ENCODE measurements at regions not wholly inside any gene's neighbourhood (a gene's known extent, or its start where the extent isn't known, plus 50 kb on each side); places are given as distances from the start of the nearest gene placed in this dataset.

DNA sequence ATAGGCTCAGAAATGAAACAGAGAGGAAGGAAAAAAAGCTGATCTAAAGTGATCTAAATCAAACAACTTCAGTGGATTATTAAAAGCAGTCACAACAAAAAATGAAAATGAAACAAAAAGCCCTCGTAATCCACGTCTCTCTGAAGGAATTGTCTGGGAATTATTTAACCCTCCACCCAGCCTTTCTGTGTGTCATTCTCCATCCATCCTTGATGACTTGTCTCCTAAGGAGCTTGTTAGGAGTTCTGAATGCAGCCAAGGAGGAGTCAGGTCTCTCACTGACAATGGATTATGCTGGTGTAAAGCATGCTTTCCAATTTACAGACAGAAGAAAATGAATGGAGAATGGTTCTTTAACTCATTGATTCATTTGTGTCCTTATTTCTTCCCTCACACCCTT lies 359.3 kb upstream of the RUNX1 start:
- Mint-ChIP-seq H3K4me1 (no peaks in the 10 kb centered on the region), H3K36me3 (no peaks in the 10 kb centered on the region), H3K9me3 (no peaks in the 10 kb centered on the region), H3K4me3 (no peak overlapping the region), H3K27ac (no peak overlapping the region), H3K27me3 (ENCODE audit: low read depth in 2 of 2) (peaks cover 21 to 80% of the 10 kb centered on the region in 2 donors)
- ATAC-seq (no peak), DNase-seq (no peak)
- H3K9me3 ChIP-seq (ENCODE audit: control insufficient read depth, insufficient read depth, low read length), result no peaks in the 10 kb centered on the region
- H3K27me3 ChIP-seq (ENCODE audit: control insufficient read depth, insufficient read depth, low read length), result no peaks in the 10 kb centered on the region
- 21% methylated on average over 2 of the region's 2 CpGs for WGBS (ENCODE audit: insufficient coverage)
- TF ChIP-seq, protein P1, sequence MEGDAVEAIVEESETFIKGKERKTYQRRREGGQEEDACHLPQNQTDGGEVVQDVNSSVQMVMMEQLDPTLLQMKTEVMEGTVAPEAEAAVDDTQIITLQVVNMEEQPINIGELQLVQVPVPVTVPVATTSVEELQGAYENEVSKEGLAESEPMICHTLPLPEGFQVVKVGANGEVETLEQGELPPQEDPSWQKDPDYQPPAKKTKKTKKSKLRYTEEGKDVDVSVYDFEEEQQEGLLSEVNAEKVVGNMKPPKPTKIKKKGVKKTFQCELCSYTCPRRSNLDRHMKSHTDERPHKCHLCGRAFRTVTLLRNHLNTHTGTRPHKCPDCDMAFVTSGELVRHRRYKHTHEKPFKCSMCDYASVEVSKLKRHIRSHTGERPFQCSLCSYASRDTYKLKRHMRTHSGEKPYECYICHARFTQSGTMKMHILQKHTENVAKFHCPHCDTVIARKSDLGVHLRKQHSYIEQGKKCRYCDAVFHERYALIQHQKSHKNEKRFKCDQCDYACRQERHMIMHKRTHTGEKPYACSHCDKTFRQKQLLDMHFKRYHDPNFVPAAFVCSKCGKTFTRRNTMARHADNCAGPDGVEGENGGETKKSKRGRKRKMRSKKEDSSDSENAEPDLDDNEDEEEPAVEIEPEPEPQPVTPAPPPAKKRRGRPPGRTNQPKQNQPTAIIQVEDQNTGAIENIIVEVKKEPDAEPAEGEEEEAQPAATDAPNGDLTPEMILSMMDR (IDR thresholded peaks at IDR 0.05), result no peak
- H3K4me3 ChIP-seq (ENCODE audit: low read length), result no peak overlapping the region
- no peaks in the 10 kb centered on the region for H3K36me3 ChIP-seq (ENCODE audit: control insufficient read depth, insufficient read depth, low read length)
- intact Hi-C loops (cut with micrococcal nuclease), result no loop called here
- no peaks in the 10 kb centered on the region for H3K4me1 ChIP-seq (ENCODE audit: control insufficient read depth, insufficient read depth, low read length)
- no peak overlapping the region for H3K27ac ChIP-seq (ENCODE audit: low read length)

DNA sequence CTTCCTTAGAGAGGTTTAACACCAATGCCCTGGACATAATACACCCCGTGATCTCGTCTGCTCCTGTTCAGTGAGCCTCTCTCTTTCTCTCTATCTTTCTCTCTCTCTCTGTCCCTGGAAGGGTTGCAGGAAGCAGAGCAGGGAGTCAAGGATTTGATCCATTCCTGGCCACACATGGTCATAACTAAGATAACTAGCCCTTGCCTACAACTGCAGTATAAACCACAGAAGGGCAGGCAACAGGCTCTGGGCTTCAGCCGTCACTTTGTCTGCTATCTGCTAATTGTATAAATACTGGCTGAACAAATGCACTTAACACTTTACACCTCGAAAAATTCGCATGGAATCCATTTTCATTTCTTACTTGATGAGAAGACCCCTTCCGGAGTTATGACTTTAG lies 357.5 kb upstream of the RUNX1 start:
- H3K9me3 Mint-ChIP-seq, result no peaks in the 10 kb centered on the region
- intact Hi-C loops (cut with micrococcal nuclease), result no loop called here
- Histone ChIP-seq H3K27me3 (ENCODE audit: control insufficient read depth, insufficient read depth, low read length) (no peaks in the 10 kb centered on the region), H3K4me1 (ENCODE audit: control insufficient read depth, insufficient read depth, low read length) (no peaks in the 10 kb centered on the region), H3K4me3 (ENCODE audit: low read length) (no peak overlapping the region), H3K27ac (ENCODE audit: low read length) (no peak overlapping the region), H3K9me3 (ENCODE audit: control insufficient read depth, insufficient read depth, low read length) (no peaks in the 10 kb centered on the region), H3K36me3 (ENCODE audit: control insufficient read depth, insufficient read depth, low read length) (no peaks in the 10 kb centered on the region)
- 86% methylated on average over 6 of the region's 6 CpGs for WGBS (ENCODE audit: insufficient coverage)
- no peak overlapping the region for H3K4me3 Mint-ChIP-seq
- no peaks in the 10 kb centered on the region for H3K36me3 Mint-ChIP-seq
- no peaks in the 10 kb centered on the region for H3K4me1 Mint-ChIP-seq
- ATAC-seq (no peak), DNase-seq (no peak)
- peaks cover 15 to 66% of the 10 kb centered on the region in 2 donors for H3K27me3 Mint-ChIP-seq (ENCODE audit: low read depth in 2 of 2)
- TF ChIP-seq, protein P1 (IDR thresholded peaks at IDR 0.05), result no peak
- no peak overlapping the region for H3K27ac Mint-ChIP-seq

DNA sequence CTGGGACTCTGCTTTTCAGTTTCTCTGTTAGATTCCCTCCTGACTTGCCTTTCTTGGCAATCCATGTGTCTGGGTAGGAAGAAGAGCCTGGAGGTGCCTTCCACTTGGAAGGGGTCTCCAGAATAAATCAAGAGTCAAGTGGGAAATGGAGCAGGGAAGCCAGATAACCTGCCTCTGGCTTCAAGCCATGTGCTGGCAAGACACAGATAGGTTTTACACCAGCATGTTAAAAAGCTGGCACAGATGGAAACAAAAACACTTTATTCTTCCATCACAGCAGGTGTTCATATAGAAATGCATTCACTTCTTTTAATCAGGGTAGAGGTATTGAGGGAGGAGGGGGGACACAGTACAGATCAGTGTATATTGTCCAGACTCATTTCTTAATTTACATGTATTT lies 356.9 kb upstream of the RUNX1 start:
- H3K4me1 Mint-ChIP-seq, result no peaks in the 10 kb centered on the region
- intact Hi-C loops (cut with micrococcal nuclease), result no loop called here
- Histone ChIP-seq H3K36me3 (ENCODE audit: control insufficient read depth, insufficient read depth, low read length) (no peaks in the 10 kb centered on the region), H3K27me3 (ENCODE audit: control insufficient read depth, insufficient read depth, low read length) (no peaks in the 10 kb centered on the region), H3K4me1 (ENCODE audit: control insufficient read depth, insufficient read depth, low read length) (no peaks in the 10 kb centered on the region), H3K9me3 (ENCODE audit: control insufficient read depth, insufficient read depth, low read length) (no peaks in the 10 kb centered on the region), H3K4me3 (ENCODE audit: low read length) (no peak overlapping the region), H3K27ac (ENCODE audit: low read length) (no peak overlapping the region)
- H3K9me3 Mint-ChIP-seq, result no peaks in the 10 kb centered on the region
- H3K36me3 Mint-ChIP-seq, result no peaks in the 10 kb centered on the region
- H3K27me3 Mint-ChIP-seq (ENCODE audit: low read depth in 2 of 2), result peaks cover 13 to 59% of the 10 kb centered on the region in 2 donors
- DNase-seq, result no peak
- no peak for ATAC-seq
- H3K27ac Mint-ChIP-seq, result no peak overlapping the region
- TF ChIP-seq, protein P1 (IDR thresholded peaks at IDR 0.05), result no peak
- H3K4me3 Mint-ChIP-seq, result no peak overlapping the region

DNA sequence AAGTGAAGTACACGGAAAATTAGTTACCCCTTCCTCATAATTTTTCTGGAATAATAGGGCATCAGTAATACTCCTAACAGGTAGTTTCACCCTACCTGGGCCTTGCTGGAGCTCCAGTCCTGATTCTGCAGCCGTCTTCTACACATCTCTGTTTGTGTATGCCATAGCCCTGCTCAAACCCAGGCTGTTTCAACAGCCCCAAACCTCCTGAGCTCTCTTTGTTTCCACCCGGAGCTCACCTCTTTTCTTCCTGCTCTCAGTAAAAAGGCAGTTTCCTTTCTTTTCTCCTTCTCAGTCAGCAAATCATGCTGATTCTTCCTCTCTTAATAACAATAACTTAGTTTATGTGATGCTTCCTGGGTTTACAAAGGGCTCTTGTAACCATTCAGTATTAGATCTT lies 355.1 kb upstream of the RUNX1 start:
- no peak overlapping the region for H3K4me3 ChIP-seq (ENCODE audit: low read length)
- Mint-ChIP-seq H3K27me3 (ENCODE audit: low read depth in 2 of 2) (peaks cover 13 to 52% of the 10 kb centered on the region in 2 donors), H3K36me3 (no peaks in the 10 kb centered on the region), H3K9me3 (no peaks in the 10 kb centered on the region), H3K27ac (no peak overlapping the region), H3K4me3 (no peak overlapping the region), H3K4me1 (no peaks in the 10 kb centered on the region)
- H3K36me3 ChIP-seq (ENCODE audit: control insufficient read depth, insufficient read depth, low read length), result no peaks in the 10 kb centered on the region
- TF ChIP-seq, protein P1 (IDR thresholded peaks at IDR 0.05), result no peak
- DNase-seq (no peak), ATAC-seq (no peak)
- 83% methylated on average over 3 of the region's 3 CpGs for WGBS (ENCODE audit: insufficient coverage)
- H3K27ac ChIP-seq (ENCODE audit: low read length), result no peak overlapping the region
- H3K9me3 ChIP-seq (ENCODE audit: control insufficient read depth, insufficient read depth, low read length), result no peaks in the 10 kb centered on the region
- no peaks in the 10 kb centered on the region for H3K4me1 ChIP-seq (ENCODE audit: control insufficient read depth, insufficient read depth, low read length)
- intact Hi-C loops (cut with micrococcal nuclease), result no loop called here
- H3K27me3 ChIP-seq (ENCODE audit: control insufficient read depth, insufficient read depth, low read length), result no peaks in the 10 kb centered on the region

All from natural killer cell (primary cell).